Spleen (tissue), 11 donors: ENCODE measurements at regions not wholly inside any gene's neighbourhood (a gene's known extent, or its start where the extent isn't known, plus 50 kb on each side); places are given as distances from the start of the nearest gene placed in this dataset.

ENCODE experiments used
- DNase-seq: peaks from one replicate; pipeline ENCODE4 v3.0.0-alpha.2; 2020
- H3K27ac ChIP-seq, 8 donors: fragments of 200-600 bp; sonication (generic) in 7 of 8; 1 replicate in 4 of 8; 2 replicates in 4 of 8; pipeline versions ENCODE4 v1.5.0 to v1.8.0; 2016 to 2021; ENCODE audit warnings: inconsistent platforms in 4 of 8, mild to moderate bottlenecking in 4 of 8, moderate library complexity in 1 of 8
- H3K27me3 ChIP-seq, 7 donors: fragments of 200-600 bp; sonication (generic) in 6 of 7; replicated peaks in 1 of 7; 1 replicate in 4 of 7; 2 replicates in 3 of 7; pipeline versions ENCODE4 v1.5.0 to v1.8.0; 2016 to 2021; ENCODE audit warnings: inconsistent platforms in 3 of 7, mild to moderate bottlenecking in 1 of 7
- H3K36me3 ChIP-seq, 6 donors: fragments of 200-600 bp; sonication (generic) in 5 of 6; 1 replicate in 4 of 6; 2 replicates in 2 of 6; pipeline versions ENCODE4 v1.5.0 to v1.8.0; 2016 to 2021; ENCODE audit warnings: inconsistent platforms in 2 of 6
- H3K4me1 ChIP-seq, 6 donors: fragments of 200-600 bp; sonication (generic) in 5 of 6; 1 replicate in 3 of 6; 2 replicates in 3 of 6; pipeline versions ENCODE4 v1.5.0 to v1.8.0; 2016 to 2021; ENCODE audit warnings: inconsistent platforms in 3 of 6
- H3K4me3 ChIP-seq, 8 donors: fragments of 200-600 bp; sonication (generic) in 7 of 8; 1 replicate in 4 of 8; 2 replicates in 4 of 8; pipeline versions ENCODE4 v1.5.0 to v1.8.0; 2016 to 2021; ENCODE audit warnings: inconsistent platforms in 4 of 8, mild to moderate bottlenecking in 4 of 8, moderate library complexity in 2 of 8
- H3K9me3 ChIP-seq, 8 donors: fragments of 200-600 bp; sonication (generic) in 7 of 8; 1 replicate in 4 of 8; 2 replicates in 4 of 8; pipeline versions ENCODE4 v1.5.0 to v1.8.0; 2016 to 2021; ENCODE audit warnings: inconsistent platforms in 4 of 8
- CTCF ChIP-seq, 11 experiments: fragments of 200-600 bp in 7 of 11; fragments of 450-650 bp in 4 of 11; sonication (generic) in 4 of 11; IDR thresholded peaks in 8 of 11; conservative IDR thresholded peaks in 3 of 11; 1 replicate in 7 of 11; 2 replicates in 4 of 11; pipeline versions ENCODE4 v1.4.0 to v1.8.0; 2016 to 2021; ENCODE audit warnings: antibody characterized with exemption in 11 of 11, inconsistent platforms in 4 of 11, mild to moderate bottlenecking in 1 of 11
- POLR2A ChIP-seq, 3 donors: fragments of 450-650 bp; IDR thresholded peaks; one replicate each; pipeline ENCODE4 v1.5.1; 2017; ENCODE audit warnings: antibody characterized with exemption in 3 of 3, mild to moderate bottlenecking in 1 of 3
- POLR2AphosphoS5 ChIP-seq, 3 donors: sonication (generic); formaldehyde crosslinking; IDR thresholded peaks; one replicate each; pipeline ENCODE4 v1.5.1; 2017; ENCODE audit warnings: antibody characterized with exemption in 3 of 3
- WGBS, 5 donors: extraction: QIAGEN DNeasy Blood & Tissue Kit in 3 of 5; methylation state at CpG; one replicate each; pipeline versions ENCODE4 v1.1.5 to v1.1.7; 2013 to 2018; 5-methylcytosine and 5-hydroxymethylcytosine counted together
- intact Hi-C: fragments of 100-400 bp; cut with DNase I; formaldehyde crosslinking; loops from one replicate; pipeline ENCODE4 v1.15.0; 2023; ENCODE audit warnings: low total_unique reads
- donor health status: healthy with polysubstance abuse.
- donor health status: DM: no; HTN: no; CAD: no; lungs with moderate emphysema.
- donor health status: DM: no; HTN: no; CAD: no.
- donor health status: Bipolar disorder and iron deficiency.
- donor health status: healthy.
- donor health status: DM: no; HTN: no; CAD: no.
- donor health status: DM: yes; HTN: yes; CAD: no.

- Histone ChIP-seq H3K36me3 (no peaks in the 10 kb centered on the region), H3K27ac (no peak overlapping the region), H3K4me3 (no peak overlapping the region), H3K9me3 (peaks cover 0 to 12% (median 2%) of the 10 kb centered on the region in 8 donors), H3K4me1 (no peaks in the 10 kb centered on the region), H3K27me3 (no peaks in the 10 kb centered on the region)
- intact Hi-C loops, result no loop called here
- no peak for TF ChIP-seq POLR2AphosphoS5 (IDR thresholded peaks at IDR 0.05)
- no peak for TF ChIP-seq POLR2A (IDR thresholded peaks at IDR 0.05)
- TF ChIP-seq CTCF (IDR thresholded peaks at IDR 0.05 in 8 of 11, conservative IDR thresholded peaks at IDR 0.05 in 3 of 11), result no peak
- DNase-seq, result no peak
Observed at GRCh38 chr3:81375921-81376320, 385.5 kb downstream of the GBE1 start.

GRCh38 chr3:81364411-81364810, 397.0 kb downstream of the GBE1 start:
- Histone ChIP-seq H3K27me3 (no peaks in the 10 kb centered on the region), H3K36me3 (no peaks in the 10 kb centered on the region), H3K4me1 (no peaks in the 10 kb centered on the region), H3K9me3 (peaks cover 0 to 19% (median 8%) of the 10 kb centered on the region in 8 donors), H3K27ac (no peak overlapping the region), H3K4me3 (no peak overlapping the region)
- WGBS, 5 donors, result 17 to 52% (median 28%) methylated on average over 3 of the region's 3 CpGs
- DNase-seq, result no peak
- no peak for TF ChIP-seq CTCF (IDR thresholded peaks at IDR 0.05 in 8 of 11, conservative IDR thresholded peaks at IDR 0.05 in 3 of 11)
- no peak for TF ChIP-seq POLR2A (IDR thresholded peaks at IDR 0.05)
- no peak for TF ChIP-seq POLR2AphosphoS5 (IDR thresholded peaks at IDR 0.05)
- intact Hi-C loops, result no loop called here

- 55 to 64% (median 62%) methylated on average over 2 of the region's 2 CpGs for whole genome bisulfite sequencing, 5 donors
- no peaks in the 10 kb centered on the region for H3K36me3 ChIP-seq
Observed at GRCh38 chr3:81363816-81364215, 397.6 kb downstream of the GBE1 start.

GRCh38 chr3:81354119-81354518, 407.3 kb downstream of the GBE1 start:
- 70 to 83% (median 82%) methylated on average over 5 of the region's 5 CpGs for WGBS, 5 donors
- no peaks in the 10 kb centered on the region for H3K27me3 ChIP-seq
- intact Hi-C loops, result no loop called here

More at GRCh38 chr3:81363816-81364215, 397.6 kb downstream of the GBE1 start:
- Histone ChIP-seq H3K9me3 (peaks cover 0 to 19% (median 8%) of the 10 kb centered on the region in 8 donors), H3K27ac (no peak overlapping the region), H3K4me3 (no peak overlapping the region), H3K4me1 (no peaks in the 10 kb centered on the region), H3K27me3 (no peaks in the 10 kb centered on the region)
- intact Hi-C loops, result no loop called here
- TF ChIP-seq POLR2A (IDR thresholded peaks at IDR 0.05) (no peak), CTCF (IDR thresholded peaks at IDR 0.05 in 8 of 11, conservative IDR thresholded peaks at IDR 0.05 in 3 of 11) (no peak), POLR2AphosphoS5 (IDR thresholded peaks at IDR 0.05) (no peak)
- no peak for DNase-seq

More at GRCh38 chr3:81354119-81354518, 407.3 kb downstream of the GBE1 start:
- no peaks in the 10 kb centered on the region for H3K36me3 ChIP-seq
- no peaks in the 10 kb centered on the region for H3K4me1 ChIP-seq
- no peak overlapping the region for H3K27ac ChIP-seq
- no peak overlapping the region for H3K4me3 ChIP-seq
- TF ChIP-seq CTCF (IDR thresholded peaks at IDR 0.05 in 8 of 11, conservative IDR thresholded peaks at IDR 0.05 in 3 of 11) (no peak), POLR2A (IDR thresholded peaks at IDR 0.05) (no peak), POLR2AphosphoS5 (IDR thresholded peaks at IDR 0.05) (no peak)
- peaks cover 0 to 5% (median 0%) of the 10 kb centered on the region in 8 donors for H3K9me3 ChIP-seq
- DNase-seq, result no peak
